HepG2 (cell line): ENCODE measurements at regions not wholly inside any gene's neighbourhood (a gene's known extent, or its start where the extent isn't known, plus 50 kb on each side); places are given as distances from the start of the nearest gene placed in this dataset.

Source experiments
- ATAC-seq: fragments of 200-7000 bp; cut with Tn5 transposase; 3 replicates; pipeline ENCODE4 v1.9.1; 2020; ENCODE audit warnings: mild to moderate bottlenecking, moderate library complexity
- BruUV-seq: library from RNA; stranded (reverse); fragments of 400-500 nt; replicated peaks from 2 replicates; lab custom pipeline; 2021; lab: Mats Ljungman, UMichigan
- CTCF ChIA-PET: fragments of 300-600 bp; formaldehyde crosslinking; extraction: SDS; loops from one replicate; lab custom pipeline; 2021; ENCODE audit warnings: low total read pairs, inconsistent platforms, low intra/inter-chr PET ratio; lab: Yijun Ruan, JAX
- POLR2A ChIA-PET: fragments of 350-600 bp; sonication (Branson Sonifier 250); formaldehyde crosslinking; loops from one replicate; lab custom pipeline; 2020; ENCODE audit warnings: antibody characterized with exemption, inconsistent platforms; lab: Yijun Ruan, JAX
- DNase-seq: peaks from one replicate; pipeline ENCODE4 v3.0.0-alpha.2; 2015; ENCODE audit warnings: low spot score
- FAIRE-seq: peaks from 3 replicates; lab custom pipeline; 2011; peaks lifted over from hg19 to GRCh38; lab: Jason Lieb, UNC
- H2AFZ ChIP-seq: one replicate; pipeline ENCODE4 v1.6.1; 2011; ENCODE audit warnings: low read length, inconsistent platforms
- H3K27ac ChIP-seq: fragments of 300-600 bp; 3 replicates; pipeline ENCODE4 v1.8.0; 2011; ENCODE audit warnings: mixed run types, mild to moderate bottlenecking, mixed read lengths, low read length, inconsistent platforms; ENCODE audit not compliant: insufficient read depth; ENCODE audit errors: extremely low read length
- H3K27me3 ChIP-seq, 2 experiments: fragments of 200-600 bp in 1 of 2; 2 replicates in 1 of 2; 3 replicates in 1 of 2; pipeline versions ENCODE4 v1.6.0 to v1.8.0; 2011; ENCODE audit warnings: low read length in 2 of 2, mild to moderate bottlenecking in 2 of 2, moderate library complexity in 2 of 2, inconsistent platforms in 1 of 2; ENCODE audit not compliant: insufficient read depth in 2 of 2, control insufficient read depth in 1 of 2
- H3K36me3 ChIP-seq, 2 experiments: fragments of 200-600 bp in 1 of 2; replicated peaks in 1 of 2; 2 replicates in 1 of 2; 3 replicates in 1 of 2; pipeline versions ENCODE4 v1.5.1 to v1.8.0; 2011; ENCODE audit warnings: low read length in 2 of 2, inconsistent platforms in 1 of 2; ENCODE audit not compliant: insufficient read depth in 2 of 2, control insufficient read depth in 1 of 2
- H3K4me1 ChIP-seq: 2 replicates; pipeline ENCODE4 v1.5.1; 2012; ENCODE audit warnings: low read length, inconsistent platforms; ENCODE audit not compliant: insufficient read depth
- H3K4me2 ChIP-seq: 2 replicates; pipeline ENCODE4 v1.6.0; 2011; ENCODE audit warnings: low read depth, low read length, inconsistent platforms
- H3K4me3 ChIP-seq, 3 experiments: fragments of 200-600 bp in 1 of 3; sonication (generic), shearing (Covaris generic) in 1 of 3; replicated peaks in 1 of 3; 2 replicates each; pipeline ENCODE4 v1.5.1; 2011 to 2016; ENCODE audit warnings: low read length in 3 of 3, inconsistent platforms in 2 of 3, low read depth in 2 of 3, mild to moderate bottlenecking in 2 of 3, control low read depth in 1 of 3, mixed read lengths in 1 of 3; ENCODE audit not compliant: insufficient read depth in 1 of 3
- H3K79me2 ChIP-seq: one replicate; pipeline ENCODE4 v1.6.1; 2011; ENCODE audit warnings: low read length, inconsistent platforms; ENCODE audit not compliant: insufficient read depth
- H3K9ac ChIP-seq: 2 replicates; pipeline ENCODE4 v1.6.0; 2011; ENCODE audit warnings: mild to moderate bottlenecking, low read depth, low read length, inconsistent platforms; ENCODE audit not compliant: insufficient read depth
- H3K9me3 ChIP-seq: 2 replicates; pipeline ENCODE4 v1.5.1; 2012; ENCODE audit warnings: mild to moderate bottlenecking, low read length
- H4K20me1 ChIP-seq: 2 replicates; pipeline ENCODE4 v1.6.0; 2011; ENCODE audit warnings: inconsistent platforms, mild to moderate bottlenecking, low read length, moderate library complexity; ENCODE audit not compliant: insufficient read depth
- ARNTL ChIP-seq: sonication (generic); formaldehyde crosslinking; IDR thresholded peaks from 2 replicates; pipeline ENCODE4 v1.4.0; 2020; ENCODE audit warnings: mild to moderate bottlenecking, missing genetic modification reagents
- CHD2 ChIP-seq: IDR thresholded peaks from 2 replicates; pipeline ENCODE4 v1.6.1; 2011; ENCODE audit warnings: low read depth, low read length, improper control_type of control experiment
- HCFC1 ChIP-seq: fragments of 150-350 bp; IDR thresholded peaks from 2 replicates; pipeline ENCODE4 v1.6.1; 2014; ENCODE audit warnings: low read depth, low read length
- MAZ ChIP-seq, 2 experiments: sonication (generic) in 1 of 2; formaldehyde crosslinking in 1 of 2; IDR thresholded peaks; 2 replicates each; pipeline versions ENCODE4 v1.5.0 to v1.6.1; 2012 to 2020; ENCODE audit warnings: low read depth in 2 of 2, mild to moderate bottlenecking in 2 of 2, borderline replicate concordance in 1 of 2, improper control_type of control experiment in 1 of 2, low read length in 1 of 2, missing genetic modification reagents in 1 of 2, moderate library complexity in 1 of 2
- MEIS2 ChIP-seq: sonication (generic); formaldehyde crosslinking; IDR thresholded peaks from 2 replicates; pipeline ENCODE4 v1.9.0; 2021; ENCODE audit warnings: mild to moderate bottlenecking, missing genetic modification reagents
- NRL ChIP-seq: sonication (generic); formaldehyde crosslinking; IDR thresholded peaks from 2 replicates; pipeline ENCODE4 v1.5.0; 2020; ENCODE audit warnings: missing genetic modification reagents, mild to moderate bottlenecking, moderate library complexity, borderline replicate concordance
- POGK ChIP-seq: sonication (generic); formaldehyde crosslinking; conservative IDR thresholded peaks from 2 replicates; pipeline ENCODE4 v1.8.0; 2022; ENCODE audit warnings: mild to moderate bottlenecking, moderate library complexity, missing genetic modification reagents
- REPIN1 ChIP-seq: sonication (generic); formaldehyde crosslinking; IDR thresholded peaks from 2 replicates; pipeline ENCODE4 v1.8.0; 2022; ENCODE audit warnings: missing genetic modification reagents, low read depth, mild to moderate bottlenecking, borderline replicate concordance
- YEATS4 ChIP-seq: sonication (generic); formaldehyde crosslinking; IDR thresholded peaks from 2 replicates; pipeline ENCODE4 v1.4.0; 2020; ENCODE audit warnings: missing genetic modification reagents, borderline replicate concordance
- ZBTB7B ChIP-seq: sonication (generic); formaldehyde crosslinking; IDR thresholded peaks from 2 replicates; pipeline ENCODE4 v1.4.0; 2020; ENCODE audit warnings: missing genetic modification reagents
- ZNF282 ChIP-seq: fragments of 450-650 bp; IDR thresholded peaks from 2 replicates; pipeline ENCODE4 v1.6.1; 2018; ENCODE audit not compliant: partially characterized antibody
- ZNF607 ChIP-seq: sonication (generic); formaldehyde crosslinking; IDR thresholded peaks from 2 replicates; pipeline ENCODE4 v1.5.1; 2020; ENCODE audit warnings: missing genetic modification reagents, mild to moderate bottlenecking, borderline replicate concordance
- ZNF619 ChIP-seq: sonication (generic); formaldehyde crosslinking; IDR thresholded peaks from 2 replicates; pipeline ENCODE4 v1.4.0; 2020; ENCODE audit warnings: mild to moderate bottlenecking, missing genetic modification reagents
- ZNF761 ChIP-seq: sonication (generic); formaldehyde crosslinking; conservative IDR thresholded peaks from 2 replicates; pipeline ENCODE4 v1.4.0; 2020; ENCODE audit warnings: mild to moderate bottlenecking, missing genetic modification reagents
- ZNF788 ChIP-seq: sonication (generic); formaldehyde crosslinking; IDR thresholded peaks from 2 replicates; pipeline ENCODE4 v1.5.0; 2020; ENCODE audit warnings: mild to moderate bottlenecking, missing genetic modification reagents, borderline replicate concordance
- WGBS: methylation state at CpG from one replicate; pipeline ENCODE4 v1.1.6; 2017; ENCODE audit warnings: low lambda C conversion rate; 5-methylcytosine and 5-hydroxymethylcytosine counted together
- in situ Hi-C: cut with HindIII; loops from 2 replicates; pipeline ENCODE4 v1.10.0; 2017; ENCODE audit warnings: low pct_unique_long_range_greater_than_20kb; ENCODE audit not compliant: extremely low pct_ligation_motif_present
- intact Hi-C: fragments of 100-400 bp; cut with micrococcal nuclease; formaldehyde crosslinking; loops from one replicate; pipeline ENCODE4 v1.10.0; 2022; ENCODE audit not compliant: unreplicated experiment
- TF ChIP-seq, protein P1 (sequence below): IDR thresholded peaks from 2 replicates; pipeline ENCODE4 v1.6.1; 2016; ENCODE audit warnings: missing compliant biosample characterization, missing genetic modification reagents, borderline replicate concordance
- TF ChIP-seq, protein P2 (sequence below): sonication (generic); formaldehyde crosslinking; IDR thresholded peaks from 2 replicates; pipeline ENCODE4 v1.4.0; 2020; ENCODE audit warnings: mild to moderate bottlenecking, missing genetic modification reagents
- TF ChIP-seq, protein P3 (sequence below): sonication (generic); formaldehyde crosslinking; IDR thresholded peaks from 2 replicates; pipeline ENCODE4 v1.4.0; 2020; ENCODE audit warnings: missing genetic modification reagents; ENCODE audit errors: not compliant biosample characterization

GRCh38 chr20:57108742-57109570 is 157.5 kb downstream of the BMP7 start:
- Histone ChIP-seq H3K27ac (no peak overlapping the region), H2AFZ (no peak overlapping the region), H3K79me2 (no peaks in the 10 kb centered on the region), H3K36me3 (no peaks in the 10 kb centered on the region), H3K9ac (no peak overlapping the region), H4K20me1 (no peaks in the 10 kb centered on the region), H3K4me3 (peak overlapping the region in 1 of 3 experiments; percentile 38; a peak in 1 of 6 replicates), H3K4me2 (peak overlapping the region; percentile 54), H3K9me3 (no peaks in the 10 kb centered on the region), H3K4me1 (peaks cover 15% of the 10 kb centered on the region), H3K27me3 (peaks cover 2 to 13% of the 10 kb centered on the region in 2 experiments; a peak in 3 of 5 replicates)
- DNase-seq (peak; percentile 60), FAIRE-seq (peak; percentile 64), ATAC-seq (peak; percentile 86)
- ChIA-PET POLR2A (no interaction called here), CTCF (no interaction called here)
- in situ Hi-C loops (no loop called here), intact Hi-C loops (loop anchor here (1.0 kb wide), 1 partner anchor 21 kb away; no protein-coding TSS in a partner anchor)
- BruUV-seq, result no TSS peak
- WGBS, result 16% methylated on average over 18 of the region's 18 CpGs
- TF ChIP-seq MEIS2 (peak; percentile 33; the same call in 1 of the 2 replicates), CHD2 (no peak), HCFC1 (no peak), REPIN1 (CRISPR knock-in tag) (no peak), ZNF282 (no peak), ZNF619 (CRISPR knock-in tag) (no peak), POGK (CRISPR knock-in tag) (0 out of 2 replicates have a peak, but pooled peaks have one; percentile 9), ZBTB7B (CRISPR knock-in tag) (peak; percentile 59; the same call in 1 of the 2 replicates), ZNF761 (CRISPR knock-in tag) (no peak), NRL (CRISPR knock-in tag) (0 out of 2 replicates have a peak, but pooled peaks have one; percentile 19), ZNF788 (CRISPR knock-in tag) (0 out of 2 replicates have a peak, but pooled peaks have one; percentile 13), MAZ (IDR thresholded peaks at IDR 0.05; ENCODE audit: borderline replicate concordance, low read depth, low read length) (no peak), MAZ (CRISPR knock-in tag; IDR thresholded peaks at IDR 0.05; ENCODE audit: low read depth) (0 out of 2 replicates have a peak, but pooled peaks have one; percentile 29), ARNTL (peak; percentile 43; the same call in 1 of the 2 replicates), ZNF607 (CRISPR knock-in tag) (0 out of 2 replicates have a peak, but pooled peaks have one; percentile 35), YEATS4 (CRISPR knock-in tag) (0 out of 2 replicates have a peak, but pooled peaks have one; percentile 40)
- TF ChIP-seq, protein P1, sequence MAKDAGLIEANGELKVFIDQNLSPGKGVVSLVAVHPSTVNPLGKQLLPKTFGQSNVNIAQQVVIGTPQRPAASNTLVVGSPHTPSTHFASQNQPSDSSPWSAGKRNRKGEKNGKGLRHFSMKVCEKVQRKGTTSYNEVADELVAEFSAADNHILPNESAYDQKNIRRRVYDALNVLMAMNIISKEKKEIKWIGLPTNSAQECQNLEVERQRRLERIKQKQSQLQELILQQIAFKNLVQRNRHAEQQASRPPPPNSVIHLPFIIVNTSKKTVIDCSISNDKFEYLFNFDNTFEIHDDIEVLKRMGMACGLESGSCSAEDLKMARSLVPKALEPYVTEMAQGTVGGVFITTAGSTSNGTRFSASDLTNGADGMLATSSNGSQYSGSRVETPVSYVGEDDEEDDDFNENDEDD (CRISPR knock-in tag), result peak; percentile 63; the same call in 1 of the 2 replicates
- TF ChIP-seq, protein P2, sequence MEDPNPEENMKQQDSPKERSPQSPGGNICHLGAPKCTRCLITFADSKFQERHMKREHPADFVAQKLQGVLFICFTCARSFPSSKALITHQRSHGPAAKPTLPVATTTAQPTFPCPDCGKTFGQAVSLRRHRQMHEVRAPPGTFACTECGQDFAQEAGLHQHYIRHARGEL (CRISPR knock-in tag), result no peak
- TF ChIP-seq, protein P3, sequence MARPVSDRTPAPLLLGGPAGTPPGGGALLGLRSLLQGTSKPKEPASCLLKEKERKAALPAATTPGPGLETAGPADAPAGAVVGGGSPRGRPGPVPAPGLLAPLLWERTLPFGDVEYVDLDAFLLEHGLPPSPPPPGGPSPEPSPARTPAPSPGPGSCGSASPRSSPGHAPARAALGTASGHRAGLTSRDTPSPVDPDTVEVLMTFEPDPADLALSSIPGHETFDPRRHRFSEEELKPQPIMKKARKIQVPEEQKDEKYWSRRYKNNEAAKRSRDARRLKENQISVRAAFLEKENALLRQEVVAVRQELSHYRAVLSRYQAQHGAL, result no peak
